GM20431 (cell line): ENCODE measurements at regions not wholly inside any gene's neighbourhood (a gene's known extent, or its start where the extent isn't known, plus 50 kb on each side); places are given as distances from the start of the nearest gene placed in this dataset.
"Not testable (repeated sequence)": the region's sequence is repeated elsewhere in the genome, so short reads cannot be mapped to it uniquely, and the experiment has no call there.

Experiments
- in situ Hi-C: fragments of 300-500 bp; cut with MseI, MboI; formaldehyde crosslinking; loops from one replicate; pipeline ENCODE4 v1.15.0; 2020; ENCODE audit warnings: low sequenced_read_pairs; ENCODE audit not compliant: unreplicated experiment

DNA sequence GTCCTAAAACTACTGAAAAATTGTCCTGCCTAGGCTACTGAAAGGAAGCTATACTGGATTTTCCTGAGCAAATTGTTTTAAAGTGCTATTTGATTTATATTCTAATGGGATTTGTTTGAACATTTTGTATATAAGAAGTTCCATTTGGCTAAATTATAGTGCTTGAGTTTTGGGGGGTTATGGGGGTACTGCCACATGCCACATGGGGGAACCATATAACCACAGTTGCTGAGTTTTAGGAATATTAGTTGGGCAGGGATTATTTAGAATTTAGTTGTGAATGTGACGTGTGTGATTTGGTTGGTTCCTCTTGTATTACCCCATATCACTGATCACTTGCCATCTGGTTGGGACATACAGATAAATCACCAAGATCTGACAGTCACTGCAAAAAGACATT, 224.5 kb upstream of the TAPT1 start:
- in situ Hi-C loops: no loop called here

DNA sequence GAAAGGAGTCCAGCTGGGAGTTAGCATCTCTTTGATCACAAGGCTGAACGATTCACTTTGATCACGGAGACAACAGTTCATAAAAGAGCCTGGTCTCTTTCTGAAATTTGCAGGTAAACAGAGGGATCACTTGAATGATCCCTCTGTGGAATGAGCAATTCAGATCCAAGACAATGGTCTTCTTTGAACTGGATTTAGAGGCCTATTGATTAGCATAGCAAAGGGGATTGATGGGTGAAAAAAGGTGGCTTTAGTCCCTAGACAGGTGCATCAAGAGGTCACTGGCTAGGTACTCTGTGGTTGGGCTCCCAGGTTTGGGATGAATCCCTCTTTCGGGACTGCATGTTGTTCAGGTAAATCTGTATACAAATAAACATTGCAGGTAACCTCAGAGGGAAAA, 223.8 kb upstream of the TAPT1 start:
- in situ Hi-C loops: no loop called here

DNA sequence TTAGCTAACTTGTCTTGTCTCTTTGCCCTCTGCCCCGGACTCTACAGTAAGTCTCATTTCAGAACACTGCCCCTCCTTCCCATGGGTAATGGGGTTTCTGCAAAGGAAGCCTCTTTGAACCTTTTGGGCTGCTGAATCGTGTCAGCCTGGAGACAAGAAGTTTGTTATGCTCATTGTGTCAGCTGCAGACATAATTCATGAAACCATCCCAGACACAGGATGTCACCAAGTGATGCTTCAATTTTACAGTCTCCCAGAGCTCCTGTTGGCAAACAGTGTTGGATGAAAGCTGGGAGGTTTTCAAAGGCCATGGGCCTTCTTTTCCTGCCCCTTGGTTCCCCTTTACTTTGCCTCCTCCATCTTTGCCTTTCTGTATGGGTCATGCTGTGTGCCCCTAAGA, 223.1 kb upstream of the TAPT1 start:
- in situ Hi-C loops: no loop called here

DNA sequence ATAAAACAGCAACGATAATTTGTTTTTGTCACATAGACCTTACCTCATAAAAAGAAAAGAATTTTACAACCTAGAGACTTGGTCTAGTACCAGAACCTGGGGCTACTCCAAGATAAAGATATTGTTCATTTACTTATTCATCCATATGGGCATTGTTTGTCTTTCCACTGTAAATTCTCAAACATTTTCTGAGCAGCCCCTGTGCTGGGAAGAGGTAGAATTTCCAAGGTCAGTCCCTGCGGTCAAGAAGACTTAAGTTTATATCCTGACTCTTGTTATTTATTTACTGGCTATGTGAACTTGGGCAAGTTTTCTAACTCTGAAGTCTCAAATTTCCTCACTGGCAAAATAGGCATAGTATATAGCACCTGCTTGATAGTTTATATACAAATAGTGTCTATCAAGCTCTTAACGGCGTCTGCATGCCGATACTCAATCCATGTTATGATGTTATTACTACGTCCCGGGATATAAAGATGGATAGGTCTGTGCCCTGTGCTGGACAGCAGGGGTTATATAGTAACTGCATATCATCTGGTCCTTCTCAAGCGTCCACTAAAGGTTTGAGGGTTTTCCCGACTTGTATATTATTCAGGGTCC, 222.1 kb upstream of the TAPT1 start:
- in situ Hi-C loops: no loop called here

DNA sequence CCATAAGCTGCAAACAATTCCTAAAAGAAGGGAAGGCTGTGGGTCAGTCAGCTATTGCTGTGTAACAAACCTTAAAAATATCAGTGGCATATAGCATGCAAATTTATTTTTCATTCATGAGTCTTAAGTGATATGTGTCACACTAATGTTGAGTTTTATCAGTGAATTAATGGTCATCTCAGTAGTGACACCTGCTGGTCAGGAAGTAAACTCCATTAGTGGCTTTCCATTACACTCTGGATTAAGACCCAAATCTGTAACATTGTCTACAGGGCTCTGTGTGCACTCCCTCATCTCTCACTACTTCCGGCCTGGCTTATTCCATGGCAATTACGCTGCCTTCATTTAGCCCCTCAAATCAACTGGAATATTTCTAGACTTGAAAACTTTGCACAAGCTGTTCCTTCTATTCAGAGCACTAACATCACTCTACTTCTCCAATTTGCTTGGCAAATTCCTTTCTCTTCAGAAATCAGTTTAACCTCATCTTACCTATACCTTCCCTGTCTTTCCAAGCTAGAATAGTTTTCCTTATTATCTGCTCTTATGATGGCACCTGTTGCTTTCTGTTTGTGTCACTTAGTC, 217.3 kb upstream of the TAPT1 start:
- in situ Hi-C loops: no loop called here

DNA sequence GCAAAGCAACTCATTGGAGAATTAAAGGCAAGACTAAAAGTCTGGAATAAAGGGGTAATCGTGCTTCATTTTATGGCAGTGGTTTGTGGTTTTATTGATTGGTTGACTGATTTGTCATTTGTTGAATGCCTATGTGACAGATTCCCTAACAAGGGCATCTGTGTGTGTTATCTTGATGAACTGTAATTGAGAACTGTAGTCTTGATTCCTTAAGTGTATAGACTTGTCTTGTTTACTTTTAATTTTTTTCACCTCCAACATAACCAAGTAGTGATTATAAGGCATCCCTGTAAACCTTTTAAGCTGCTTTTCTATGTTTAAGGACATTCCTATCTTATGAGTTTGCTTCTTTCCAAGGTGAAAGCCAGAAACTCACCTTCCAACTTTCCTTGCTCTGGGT, 216.0 kb upstream of the TAPT1 start:
- in situ Hi-C loops: no loop called here

DNA sequence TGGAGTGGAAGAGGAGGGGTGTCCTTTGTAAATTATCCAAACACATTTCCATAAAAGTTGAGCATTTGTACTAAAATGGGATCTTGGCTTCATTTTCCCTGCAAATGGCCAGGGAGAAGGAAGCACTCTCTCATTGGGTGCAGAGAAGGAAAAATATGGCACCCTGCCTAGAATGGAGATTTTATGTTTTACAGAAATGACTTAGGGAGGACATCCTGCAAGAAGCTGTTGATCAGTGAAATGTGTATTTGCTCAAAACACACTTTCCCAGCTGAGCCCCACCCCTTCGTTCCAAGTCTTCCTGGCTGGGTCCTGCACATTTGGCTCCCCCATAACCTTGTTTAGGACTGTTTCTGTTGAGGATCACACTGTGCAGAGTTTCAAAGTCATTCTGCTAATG, 213.5 kb upstream of the TAPT1 start:
- in situ Hi-C loops: no loop called here

DNA sequence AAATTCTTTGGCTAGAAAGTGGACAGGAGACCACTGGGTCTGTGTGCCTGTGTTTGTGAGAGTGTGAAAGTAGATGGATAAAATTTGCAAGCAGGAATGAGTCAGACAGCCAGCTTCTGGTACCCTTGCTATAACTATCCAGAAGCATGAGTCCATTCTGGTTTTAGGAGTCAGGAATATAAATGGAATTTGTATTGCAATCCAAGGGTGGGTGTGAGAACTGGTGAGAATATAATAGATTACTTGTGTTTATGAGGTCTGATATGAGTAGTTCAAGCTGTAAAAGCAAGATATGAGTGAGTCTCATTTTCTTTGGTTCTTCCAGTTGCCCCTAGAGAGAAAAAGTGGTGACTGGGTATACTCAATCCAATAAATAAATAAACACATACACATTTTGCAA, 212.7 kb upstream of the TAPT1 start:
- in situ Hi-C loops: no loop called here

DNA sequence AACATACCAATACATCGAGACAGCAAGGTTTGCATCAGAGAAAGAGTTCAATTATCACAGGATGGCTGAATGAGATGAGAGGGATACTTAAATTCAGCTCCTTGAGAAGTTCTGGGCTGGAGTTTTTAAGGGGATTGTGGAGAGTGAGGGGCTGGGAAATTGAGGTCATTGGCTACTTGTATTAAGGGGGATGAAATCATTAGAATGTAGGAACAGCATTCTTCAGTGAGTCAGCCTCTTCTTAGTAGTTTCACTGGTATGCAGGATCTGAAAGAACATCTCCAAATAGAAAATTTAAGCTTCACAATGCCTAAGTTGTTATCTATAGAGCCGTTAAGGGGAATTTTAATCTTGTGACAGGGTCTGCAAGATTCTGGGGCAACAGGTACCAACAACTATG, 211.6 kb upstream of the TAPT1 start:
- in situ Hi-C loops: no loop called here

DNA sequence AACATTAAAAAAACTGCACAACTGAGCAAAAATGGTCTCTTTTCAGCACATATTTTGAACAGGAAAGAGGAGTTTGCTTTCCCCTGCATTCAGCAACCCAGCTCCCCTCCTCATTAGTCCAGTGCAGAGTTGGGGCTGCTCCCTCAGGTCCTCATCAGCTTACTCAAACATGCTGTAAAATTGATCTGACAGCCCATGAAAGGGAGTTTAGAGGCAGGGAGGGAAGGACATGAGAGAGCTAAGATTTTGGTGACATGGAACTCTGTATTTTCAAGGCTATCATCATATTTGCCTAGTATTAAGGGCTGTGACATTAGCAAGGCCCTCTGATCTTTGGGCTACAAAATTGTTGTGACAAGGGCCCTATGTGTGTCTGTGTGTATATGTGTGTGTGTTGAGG, 205.6 kb upstream of the TAPT1 start:
- in situ Hi-C loops: no loop called here

DNA sequence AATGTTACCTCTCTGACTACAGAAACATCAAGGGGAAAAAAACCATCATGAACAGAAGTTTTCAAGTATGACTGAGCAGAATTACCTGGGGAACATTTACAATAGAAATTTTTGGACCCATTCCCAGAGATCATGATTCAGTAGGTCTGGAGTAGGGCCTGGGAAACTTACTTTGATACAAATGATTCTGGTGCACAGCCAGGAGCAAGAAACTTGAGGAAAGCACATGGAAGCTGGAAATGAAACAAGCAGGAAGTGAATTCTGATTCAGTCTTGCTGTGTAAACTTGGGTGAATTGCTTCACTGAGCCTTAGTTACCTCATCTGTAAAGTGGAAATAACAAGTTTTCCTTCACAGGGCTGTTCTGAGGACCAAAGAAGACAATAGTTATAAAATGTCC, 192.5 kb upstream of the TAPT1 start:
- in situ Hi-C loops: no loop called here

DNA sequence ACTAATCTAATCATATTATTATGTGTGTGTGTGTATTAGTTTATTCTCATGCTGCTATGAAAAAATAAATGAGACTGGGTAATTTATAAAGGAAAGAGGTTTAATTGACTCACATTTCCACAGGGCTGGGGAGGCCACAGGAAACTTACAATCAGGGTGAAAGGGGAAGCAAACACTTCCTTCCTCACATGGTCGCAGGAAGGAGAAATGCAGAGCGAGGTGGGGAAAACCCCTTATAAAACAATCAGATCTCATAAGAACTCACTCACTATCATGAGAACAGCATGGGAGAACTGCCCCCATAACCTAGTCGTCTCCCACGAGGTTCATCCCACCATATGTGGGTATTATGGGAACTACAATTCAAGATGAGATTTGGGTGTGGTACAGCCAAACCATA, 190.9 kb upstream of the TAPT1 start:
- in situ Hi-C loops: no loop called here

DNA sequence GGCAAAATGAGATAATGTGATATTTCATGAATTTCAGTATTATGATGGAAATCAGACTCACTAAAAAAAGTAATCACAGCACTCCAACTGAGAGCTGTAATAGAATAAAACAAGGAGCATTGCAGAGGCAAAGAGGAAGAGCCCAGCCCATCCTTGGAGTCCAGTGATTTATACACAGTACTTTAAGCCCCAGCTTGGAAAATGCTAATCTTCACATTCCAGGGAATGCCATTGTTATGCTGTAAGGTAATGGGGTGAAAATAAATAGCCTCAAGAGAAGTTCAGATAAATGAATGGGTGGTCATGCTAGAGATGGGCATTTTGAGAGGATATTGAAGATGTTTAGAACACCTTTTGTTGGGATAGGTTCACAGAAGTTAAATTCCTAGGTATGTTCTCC, 190.3 kb upstream of the TAPT1 start:
- in situ Hi-C loops: no loop called here

DNA sequence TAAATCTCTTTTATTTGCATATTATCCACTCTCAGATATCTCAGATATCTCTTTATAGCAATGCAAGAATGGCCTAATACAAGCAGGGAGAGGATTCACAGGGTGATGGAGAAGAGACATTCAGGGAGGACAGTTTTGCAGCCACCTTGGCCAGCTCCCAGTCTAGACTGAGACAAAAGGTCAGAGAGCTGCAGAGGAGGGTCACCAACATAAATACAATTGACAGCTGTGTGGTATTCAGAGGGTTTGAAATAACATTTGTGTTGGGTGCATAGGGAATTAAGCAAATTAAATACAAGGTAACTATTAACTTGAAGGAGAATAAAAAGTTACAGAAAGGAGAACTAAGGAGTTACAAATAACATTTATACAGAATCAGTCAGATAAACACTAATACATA, 189.5 kb upstream of the TAPT1 start:
- in situ Hi-C loops: no loop called here

DNA sequence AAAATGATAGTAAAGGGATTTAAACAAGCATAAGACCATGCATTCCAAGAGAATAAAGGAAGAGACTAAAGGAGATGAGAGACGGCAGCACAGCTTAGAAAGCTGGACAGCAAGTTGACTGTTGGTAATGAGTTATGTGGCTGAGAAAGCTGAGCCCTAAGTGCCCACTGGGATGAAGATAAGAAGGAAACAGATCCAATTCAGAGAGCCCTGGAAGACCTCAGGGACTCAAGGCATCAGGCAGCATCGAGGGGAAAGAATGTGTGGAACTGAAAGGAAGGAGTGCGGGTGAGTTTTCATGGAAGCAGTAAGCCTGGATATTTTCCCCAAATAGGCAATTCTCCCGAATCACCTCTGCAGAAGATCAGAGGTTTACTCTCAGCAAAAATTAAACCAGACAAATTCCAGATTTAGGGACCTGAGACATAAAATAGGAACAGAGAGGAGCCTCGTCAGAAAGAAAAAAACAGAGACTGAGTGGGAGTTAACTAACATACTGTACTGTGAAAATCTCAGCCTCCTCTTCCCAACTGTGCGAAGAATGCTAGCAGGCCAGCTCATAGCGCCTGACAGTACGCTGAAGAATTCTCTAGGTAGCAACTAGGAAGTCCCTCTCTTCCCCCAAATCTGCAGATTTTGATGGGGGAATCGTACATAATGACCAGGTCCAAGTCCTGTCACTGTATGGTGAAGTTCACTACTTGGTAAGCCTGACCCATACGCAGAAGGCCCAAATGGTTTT, 187.7 kb upstream of the TAPT1 start:
- in situ Hi-C loops: no loop called here

DNA sequence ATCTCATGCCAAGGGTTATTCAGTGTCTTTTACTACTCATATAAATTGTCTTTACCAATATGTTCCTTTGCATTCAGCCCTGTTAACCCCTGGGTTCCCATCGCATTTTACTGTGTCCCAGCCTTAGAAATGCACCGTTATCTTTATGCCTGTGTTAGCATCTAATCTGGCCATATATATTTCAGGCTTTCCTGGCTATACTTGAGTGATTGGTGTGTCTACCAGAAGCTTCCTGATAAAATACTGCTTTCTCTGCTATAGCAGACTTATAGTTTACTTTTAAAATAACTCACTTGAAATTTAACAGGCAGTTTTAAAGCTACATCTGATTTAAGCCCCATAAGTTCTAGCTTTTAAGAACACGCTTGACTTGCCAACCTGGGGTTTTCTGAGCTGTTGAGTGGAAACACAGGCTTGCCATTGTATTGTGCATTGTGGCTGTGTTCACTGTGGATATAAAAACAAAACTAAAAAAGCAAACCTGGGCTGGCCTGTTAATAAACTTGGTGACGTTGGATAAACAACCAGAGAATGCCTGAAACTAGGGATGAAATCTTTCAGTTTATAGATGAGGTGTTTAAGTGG, 185.3 kb upstream of the TAPT1 start:
- in situ Hi-C loops: no loop called here

DNA sequence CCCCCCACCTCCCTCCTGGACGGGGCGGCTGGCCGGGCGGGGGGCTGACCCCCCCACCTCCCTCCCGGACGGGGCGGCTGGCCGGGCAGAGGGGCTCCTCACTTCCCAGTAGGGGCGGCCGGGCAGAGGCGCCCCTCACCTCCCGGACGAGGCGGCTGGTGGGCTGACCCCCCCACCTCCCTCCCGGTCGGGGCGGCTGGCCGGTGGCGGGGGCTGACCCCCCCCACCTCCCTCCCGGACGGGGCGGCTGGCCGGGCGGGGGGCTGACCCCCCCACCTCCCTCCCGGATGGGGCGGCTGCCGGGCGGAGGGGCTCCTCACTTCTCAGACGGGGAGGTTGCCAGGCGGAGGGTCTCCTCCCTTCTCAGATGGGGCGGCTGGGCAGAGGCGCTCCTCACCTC, 166.9 kb upstream of the TAPT1 start:
- in situ Hi-C loops: not testable (repeated sequence)

DNA sequence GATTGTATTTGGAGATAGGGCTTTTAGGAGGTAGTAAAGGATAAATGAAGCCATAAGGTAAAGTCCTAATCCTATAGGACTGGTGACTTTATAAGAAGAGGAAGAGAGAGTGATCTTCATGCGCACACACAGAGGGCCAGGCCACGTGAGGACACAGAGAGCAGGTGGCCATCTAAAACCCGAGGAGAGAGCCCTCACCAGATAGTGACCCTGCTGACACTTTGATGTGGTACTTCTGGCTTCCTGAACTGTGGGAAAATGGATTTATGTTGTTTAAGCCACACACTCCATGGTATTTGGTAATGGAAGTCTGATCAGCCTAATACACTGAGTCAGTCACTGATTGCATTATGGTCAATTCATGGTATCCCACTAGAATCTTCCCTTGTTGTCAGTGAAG, 164.9 kb upstream of the TAPT1 start:
- in situ Hi-C loops: no loop called here

DNA sequence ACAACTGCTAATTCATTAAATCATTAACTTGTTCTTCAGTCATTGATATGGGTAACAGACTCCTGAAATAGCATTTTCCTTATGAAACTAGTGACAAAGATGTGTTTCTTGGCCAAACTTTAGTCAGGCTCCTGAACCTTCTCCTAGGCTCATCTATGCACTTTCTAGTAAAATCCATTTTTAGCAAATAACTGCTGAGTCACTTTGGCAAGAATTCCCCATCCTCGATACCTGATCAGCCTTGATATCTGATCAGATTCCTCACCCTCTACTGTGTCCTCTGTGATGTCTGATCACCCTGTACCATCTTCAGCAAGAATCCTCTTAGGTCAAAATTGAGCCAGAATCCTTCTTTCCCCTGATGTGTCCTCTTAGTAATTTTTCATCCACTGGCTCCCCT, 161.2 kb upstream of the TAPT1 start:
- in situ Hi-C loops: no loop called here

DNA sequence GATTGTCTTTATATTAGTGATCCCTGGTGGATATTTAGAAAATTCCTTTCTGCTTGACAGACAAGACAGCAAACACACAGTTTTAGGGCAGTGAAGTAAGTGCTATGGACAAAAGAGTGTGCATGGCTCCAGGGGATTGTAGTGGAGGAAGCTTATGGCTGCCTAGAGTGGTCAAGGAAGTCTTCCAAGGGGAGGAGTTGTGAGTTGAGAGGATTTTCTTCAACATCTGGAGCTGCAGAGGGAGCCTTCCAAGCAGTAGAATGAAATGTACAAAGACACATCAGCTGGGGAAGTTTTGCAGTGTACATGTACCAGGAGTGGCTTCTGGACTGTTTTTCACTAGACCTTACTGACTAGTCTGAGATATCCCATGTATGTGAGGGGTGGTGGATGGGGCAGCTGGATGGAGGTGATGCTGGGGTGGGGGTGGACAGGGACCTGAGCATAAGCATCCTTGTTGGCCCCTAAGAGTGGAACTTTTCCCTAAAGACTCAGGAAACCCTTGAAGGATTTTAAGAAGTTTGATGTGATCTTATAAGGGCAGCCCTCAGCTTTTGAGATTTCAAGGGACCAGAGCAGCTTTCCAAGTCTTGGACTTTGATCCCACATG, 160.5 kb upstream of the TAPT1 start:
- in situ Hi-C loops: no loop called here

DNA sequence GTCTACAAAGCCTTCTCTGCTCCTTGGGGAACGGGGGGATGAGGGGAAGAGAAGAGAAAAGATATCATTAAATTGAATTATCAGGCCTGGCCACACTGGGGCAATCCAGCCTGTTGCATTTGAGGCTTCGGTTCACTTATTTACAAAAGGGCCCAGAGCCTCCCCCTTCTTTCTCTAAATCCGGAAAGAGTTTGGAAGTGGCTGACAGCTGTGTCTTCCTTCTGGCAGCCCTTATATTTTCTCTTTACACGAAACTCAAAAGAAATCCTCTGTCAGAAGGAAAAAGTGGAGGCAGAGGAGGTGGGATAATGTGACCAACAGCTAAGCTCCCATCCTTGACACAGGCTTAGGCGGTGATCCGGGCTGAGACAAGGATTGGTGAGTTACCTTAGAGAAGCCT, 158.3 kb upstream of the TAPT1 start:
- in situ Hi-C loops: no loop called here
